ENCODE measurements at regions not wholly inside any gene's neighbourhood (a gene's known extent, or its start where the extent isn't known, plus 50 kb on each side); places are given as distances from the start of the nearest gene placed in this dataset.
"Not testable (repeated sequence)": the region's sequence is repeated elsewhere in the genome, so short reads cannot be mapped to it uniquely, and the experiment has no call there.

DNA sequence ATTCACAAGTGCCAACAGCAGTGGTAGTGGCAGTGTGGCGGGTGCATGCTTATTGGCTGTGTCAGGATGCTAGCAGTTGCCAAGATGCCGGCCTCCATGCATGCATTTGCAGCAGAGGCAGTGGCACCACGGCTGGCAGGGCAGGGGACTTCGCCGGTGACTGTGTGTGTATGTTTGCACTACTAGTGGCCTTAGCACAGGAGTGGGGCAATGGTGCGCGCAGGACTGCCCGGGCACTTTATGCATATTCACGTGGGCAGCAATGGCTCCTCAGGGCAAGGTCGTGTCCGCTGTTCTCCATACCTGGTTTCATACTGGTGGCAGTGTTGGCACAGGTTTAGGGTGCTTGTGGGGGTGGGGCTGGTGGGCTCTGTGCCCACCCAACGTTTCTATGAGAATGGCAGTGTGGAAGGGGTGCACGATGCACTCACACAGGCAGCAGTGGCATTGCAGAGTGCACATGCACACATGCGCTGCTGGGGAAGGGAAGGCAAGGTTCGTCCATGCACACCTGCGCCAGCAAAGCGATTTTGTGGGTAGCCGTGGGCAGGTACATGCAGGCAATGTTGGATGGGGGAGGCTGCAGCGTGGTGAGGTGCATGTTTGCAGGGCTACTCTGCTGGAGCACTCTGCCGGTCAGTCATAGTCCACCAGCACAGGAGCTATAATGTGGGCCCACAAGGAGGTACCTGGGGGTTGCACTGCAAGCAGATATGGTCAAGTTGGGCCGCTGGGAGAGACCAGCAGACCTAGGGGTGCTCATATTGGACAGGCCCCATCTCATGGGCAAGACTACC, 338.9 kb upstream of the TECRL start:
- no peak overlapping the region for H3K4me3 ChIP-seq
- H3K27ac ChIP-seq, result no peak overlapping the region
- no peaks in the 10 kb centered on the region for H3K9me3 ChIP-seq (replicated peaks)
- no peaks in the 10 kb centered on the region for H3K4me1 ChIP-seq (replicated peaks)
- no peaks in the 10 kb centered on the region for H3K27me3 ChIP-seq (replicated peaks)
- no peaks in the 10 kb centered on the region for H3K36me3 ChIP-seq
- DNase-seq (ENCODE audit: low read depth in 1 of 2, low spot score in 2 of 2), result no peak

DNA sequence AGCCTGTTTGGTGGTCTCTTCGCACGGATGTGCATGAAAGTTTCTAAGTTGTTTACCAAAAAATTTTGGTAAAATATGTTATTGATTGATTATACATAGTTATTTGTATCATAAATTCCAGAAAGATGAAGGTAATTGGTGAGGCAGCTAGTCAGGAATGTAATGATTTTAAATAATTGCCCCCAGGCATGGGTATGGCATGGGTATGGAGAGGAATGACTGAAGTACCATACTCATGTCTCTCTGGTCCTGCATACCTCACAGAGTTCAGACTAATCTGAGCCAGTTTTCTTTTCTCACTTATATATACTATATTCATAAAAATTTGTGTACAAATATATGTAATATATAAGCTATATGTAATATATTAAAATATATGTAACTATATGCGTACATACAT, 329.0 kb upstream of the TECRL start:
- H3K4me3 ChIP-seq, result no peak overlapping the region
- no peaks in the 10 kb centered on the region for H3K27me3 ChIP-seq (replicated peaks)
- no peaks in the 10 kb centered on the region for H3K36me3 ChIP-seq
- H3K27ac ChIP-seq, result no peak overlapping the region
- no peak for DNase-seq (ENCODE audit: low read depth in 1 of 2, low spot score in 2 of 2)
- H3K4me1 ChIP-seq (replicated peaks), result no peaks in the 10 kb centered on the region
- no peaks in the 10 kb centered on the region for H3K9me3 ChIP-seq (replicated peaks)

DNA sequence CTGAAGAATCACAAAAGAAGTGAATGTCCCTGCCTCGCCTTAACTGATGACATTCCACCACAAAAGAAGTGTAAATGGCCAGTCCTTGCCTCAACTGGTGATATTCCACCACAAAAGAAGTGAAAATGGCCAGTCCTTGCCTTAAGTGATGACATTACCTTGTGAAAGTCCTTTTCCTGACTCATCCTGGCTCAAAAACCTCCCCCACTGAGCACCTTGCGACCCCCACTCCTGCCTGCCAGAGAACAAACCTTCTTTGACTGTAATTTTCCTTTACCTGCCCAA, 328.5 kb upstream of the TECRL start:
- H3K4me3 ChIP-seq; H3K4me1 ChIP-seq (replicated peaks); H3K27me3 ChIP-seq (replicated peaks); DNase-seq (ENCODE audit: low read depth in 1 of 2, low spot score in 2 of 2); H3K9me3 ChIP-seq (replicated peaks); H3K27ac ChIP-seq; H3K36me3 ChIP-seq: not testable (repeated sequence)

DNA sequence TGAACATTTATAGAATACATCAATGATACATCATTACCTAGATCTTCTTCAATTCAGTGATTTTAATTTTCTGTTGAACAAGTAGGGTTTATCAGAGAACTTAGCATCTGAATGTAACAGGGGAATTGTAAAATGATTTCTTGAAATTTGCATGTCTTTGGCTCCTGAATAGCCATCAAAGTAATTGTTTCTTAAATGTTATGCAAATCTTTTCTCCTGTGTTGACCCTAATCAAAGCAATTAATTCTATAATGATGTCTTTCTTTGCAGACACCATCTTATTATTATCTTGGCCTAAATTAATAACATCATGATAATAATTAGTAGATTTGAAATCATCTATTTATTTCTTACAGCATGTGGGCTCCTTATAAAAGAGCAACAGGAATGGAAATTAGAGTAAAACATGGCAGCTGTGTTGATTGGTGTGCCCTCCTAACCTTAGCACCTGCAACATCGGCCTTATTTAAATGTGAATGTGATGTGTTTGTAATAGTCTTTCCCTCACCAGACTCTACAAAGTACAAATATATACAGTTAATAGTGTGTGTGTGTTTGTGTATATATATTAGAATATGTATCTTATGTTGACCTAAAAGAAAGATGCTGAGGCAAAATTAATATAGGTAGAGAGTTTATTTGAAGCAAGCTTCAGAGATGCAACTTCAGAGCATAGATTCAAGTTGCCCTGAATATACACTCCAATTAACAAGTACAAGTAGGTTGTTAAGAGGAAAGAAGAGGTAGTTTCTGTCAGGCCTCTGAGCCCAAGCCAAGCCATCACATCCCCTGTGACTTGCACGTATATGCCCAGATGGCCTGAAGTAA, 328.0 kb upstream of the TECRL start:
- Histone ChIP-seq H3K36me3 (no peaks in the 10 kb centered on the region), H3K4me3 (no peak overlapping the region), H3K4me1 (replicated peaks) (no peaks in the 10 kb centered on the region), H3K27me3 (replicated peaks) (no peaks in the 10 kb centered on the region), H3K27ac (no peak overlapping the region), H3K9me3 (replicated peaks) (no peaks in the 10 kb centered on the region)
- no peak for DNase-seq (ENCODE audit: low read depth in 1 of 2, low spot score in 2 of 2)

DNA sequence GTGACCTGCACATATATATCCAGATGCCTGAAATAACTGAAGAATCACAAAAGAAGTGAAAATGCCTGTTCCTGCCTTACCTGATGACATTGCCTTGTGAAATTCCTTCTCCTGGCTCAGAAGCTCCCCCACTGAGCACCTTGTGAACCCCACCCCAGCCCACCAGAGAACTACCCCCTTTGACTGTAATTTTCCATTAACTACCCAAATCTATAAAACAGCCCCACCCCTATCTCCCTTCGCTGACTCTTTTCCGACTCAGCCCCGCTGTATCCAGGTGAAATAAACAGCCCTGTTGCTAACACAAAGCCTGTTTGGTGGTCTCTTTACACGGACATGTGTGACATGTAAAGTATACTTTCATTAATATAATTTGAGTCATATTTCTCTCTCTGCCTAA, 320.3 kb upstream of the TECRL start:
- Histone ChIP-seq H3K4me3 (no peak overlapping the region), H3K27me3 (replicated peaks) (no peaks in the 10 kb centered on the region), H3K4me1 (replicated peaks) (no peaks in the 10 kb centered on the region), H3K27ac (no peak overlapping the region), H3K9me3 (replicated peaks) (no peaks in the 10 kb centered on the region), H3K36me3 (no peaks in the 10 kb centered on the region)
- DNase-seq (ENCODE audit: low read depth in 1 of 2, low spot score in 2 of 2), result no peak

DNA sequence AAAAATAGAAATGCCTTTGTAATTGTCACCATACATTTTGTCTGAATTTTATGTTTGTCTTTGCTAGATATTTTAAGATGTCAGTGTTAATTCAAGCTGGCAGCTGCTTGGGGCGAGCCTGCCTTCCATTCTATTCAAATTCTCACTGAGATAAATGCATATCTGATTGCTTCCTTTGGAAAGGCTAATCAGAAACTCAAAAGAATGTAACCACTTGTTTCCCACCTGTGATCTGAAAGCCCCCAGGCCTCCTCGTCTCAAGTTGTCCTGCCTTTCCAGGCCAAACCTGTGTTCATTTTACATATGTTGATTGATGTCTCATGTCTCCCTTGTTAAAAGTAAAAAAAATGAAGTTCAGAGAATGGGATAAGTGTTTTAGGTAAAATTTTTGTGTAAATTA, 318.7 kb upstream of the TECRL start:
- no peak for DNase-seq (ENCODE audit: low read depth in 1 of 2, low spot score in 2 of 2)

DNA sequence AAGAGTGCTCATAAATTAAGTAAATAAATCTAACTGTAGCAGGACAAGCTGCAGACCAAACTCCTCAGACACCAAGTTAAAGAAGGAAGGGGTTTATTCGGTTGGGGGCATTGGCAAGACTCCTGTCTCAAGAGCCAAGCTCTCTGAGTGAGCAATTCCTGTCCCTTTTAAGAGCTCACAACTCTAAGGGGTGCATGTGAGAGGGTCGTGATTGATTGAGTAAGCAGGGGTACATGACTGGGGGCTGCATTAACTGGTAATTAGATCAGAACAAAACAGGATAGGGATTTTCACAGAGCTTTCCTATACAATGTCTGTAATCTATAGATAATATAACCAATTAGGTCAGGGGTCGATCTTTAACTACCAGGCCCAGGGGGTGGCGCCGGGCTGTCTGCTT, 318.1 kb upstream of the TECRL start:
- not testable (repeated sequence) for H3K4me3 ChIP-seq; H3K27me3 ChIP-seq (replicated peaks); H3K36me3 ChIP-seq; DNase-seq (ENCODE audit: low read depth in 1 of 2, low spot score in 2 of 2); H3K4me1 ChIP-seq (replicated peaks); H3K27ac ChIP-seq; H3K9me3 ChIP-seq (replicated peaks)

More for the DNA sequence above, 318.7 kb upstream of the TECRL start:
- Histone ChIP-seq H3K4me3 (no peak overlapping the region), H3K4me1 (replicated peaks) (no peaks in the 10 kb centered on the region), H3K27ac (no peak overlapping the region), H3K9me3 (replicated peaks) (no peaks in the 10 kb centered on the region), H3K27me3 (replicated peaks) (no peaks in the 10 kb centered on the region), H3K36me3 (no peaks in the 10 kb centered on the region)

DNA sequence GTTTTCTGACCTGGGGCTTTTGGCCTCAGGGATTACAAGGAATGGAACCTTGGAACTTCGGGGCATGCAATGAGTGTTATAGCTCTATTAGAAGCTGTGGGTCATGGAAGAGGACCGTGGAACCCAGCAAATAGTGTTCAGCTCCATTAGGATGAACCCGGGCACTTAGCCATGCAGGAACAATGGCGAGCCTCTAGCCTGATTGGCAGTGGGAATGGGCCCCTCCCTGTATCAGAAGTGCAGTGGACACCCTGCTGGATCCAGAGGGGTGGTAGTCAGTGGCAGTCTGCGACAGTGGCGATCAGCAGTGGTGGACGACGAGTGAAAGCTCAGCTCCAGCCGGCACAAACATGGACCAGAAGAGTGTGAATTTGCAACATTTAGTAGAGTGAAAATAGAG, 315.4 kb upstream of the TECRL start:
- H3K36me3 ChIP-seq, result no peaks in the 10 kb centered on the region
- DNase-seq (ENCODE audit: low read depth in 1 of 2, low spot score in 2 of 2), result no peak
- H3K4me3 ChIP-seq, result no peak overlapping the region
- H3K27me3 ChIP-seq (replicated peaks), result no peaks in the 10 kb centered on the region
- no peaks in the 10 kb centered on the region for H3K4me1 ChIP-seq (replicated peaks)
- no peaks in the 10 kb centered on the region for H3K9me3 ChIP-seq (replicated peaks)
- no peak overlapping the region for H3K27ac ChIP-seq

DNA sequence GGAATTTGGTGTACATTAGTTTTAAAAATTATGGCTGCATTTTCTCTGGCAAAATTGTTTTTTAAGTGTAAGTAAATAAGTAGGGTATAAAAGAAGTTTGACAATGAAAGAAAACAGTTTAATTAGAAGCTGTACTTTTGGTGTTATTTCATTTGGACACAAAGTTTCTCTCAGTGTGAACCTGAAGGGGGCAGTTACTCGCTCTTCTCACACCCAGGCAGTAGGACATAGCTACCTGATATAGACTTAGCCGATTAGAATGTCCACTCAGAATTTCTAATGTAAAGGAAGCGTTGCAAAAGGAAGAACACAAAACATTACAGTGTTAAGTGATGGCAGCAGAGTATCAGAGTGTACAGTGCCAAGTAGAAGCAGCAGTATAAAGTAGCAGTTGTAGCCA, 311.9 kb upstream of the TECRL start:
- Histone ChIP-seq H3K9me3 (replicated peaks) (no peaks in the 10 kb centered on the region), H3K4me3 (no peak overlapping the region), H3K27me3 (replicated peaks) (no peaks in the 10 kb centered on the region), H3K4me1 (replicated peaks) (no peaks in the 10 kb centered on the region), H3K36me3 (no peaks in the 10 kb centered on the region), H3K27ac (no peak overlapping the region)
- no peak for DNase-seq (ENCODE audit: low read depth in 1 of 2, low spot score in 2 of 2)

DNA sequence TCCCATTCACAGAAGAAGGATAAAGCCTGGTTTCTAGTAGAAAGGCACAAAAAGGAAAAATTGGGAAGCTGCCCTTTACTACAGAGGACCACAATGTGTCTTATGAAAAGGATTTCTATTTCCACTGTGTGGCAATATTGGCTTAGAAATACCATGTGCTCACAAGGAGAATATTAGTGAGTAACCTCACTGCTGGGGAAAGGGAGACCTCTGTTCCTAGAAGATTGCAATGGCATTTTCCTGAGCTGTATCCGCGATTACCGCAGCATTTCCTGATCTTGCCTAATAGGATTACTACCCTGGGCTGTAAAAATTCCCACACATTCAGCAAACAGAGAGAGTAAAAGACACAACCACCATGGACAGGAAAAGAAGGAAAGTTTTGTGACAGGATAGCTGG, 308.8 kb upstream of the TECRL start:
- no peak for DNase-seq (ENCODE audit: low read depth in 1 of 2, low spot score in 2 of 2)
- no peaks in the 10 kb centered on the region for H3K36me3 ChIP-seq
- no peak overlapping the region for H3K27ac ChIP-seq
- no peaks in the 10 kb centered on the region for H3K9me3 ChIP-seq (replicated peaks)
- no peaks in the 10 kb centered on the region for H3K4me1 ChIP-seq (replicated peaks)
- no peak overlapping the region for H3K4me3 ChIP-seq
- H3K27me3 ChIP-seq (replicated peaks), result no peaks in the 10 kb centered on the region

DNA sequence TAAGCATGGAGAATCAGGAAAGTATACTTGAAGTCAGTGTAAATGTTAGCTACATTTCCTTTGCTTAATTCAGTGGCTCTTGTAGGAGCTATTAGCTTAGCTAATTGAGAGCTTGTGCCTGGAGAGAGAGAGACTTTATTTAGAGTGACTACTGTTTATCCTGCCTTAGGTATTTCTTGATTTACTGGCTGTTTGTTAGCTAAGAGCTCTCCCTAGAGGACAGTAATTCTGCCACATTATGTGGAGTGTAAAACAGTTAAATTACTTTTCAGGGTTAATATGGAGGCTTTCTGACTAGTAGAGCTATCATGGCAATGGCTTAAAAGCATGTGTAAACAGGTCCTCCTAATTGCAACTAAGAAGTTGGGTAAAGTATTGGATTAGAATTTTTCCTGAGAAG, 306.5 kb upstream of the TECRL start:
- Histone ChIP-seq H3K4me3 (no peak overlapping the region), H3K27ac (no peak overlapping the region), H3K4me1 (replicated peaks) (no peaks in the 10 kb centered on the region), H3K27me3 (replicated peaks) (no peaks in the 10 kb centered on the region), H3K36me3 (no peaks in the 10 kb centered on the region), H3K9me3 (replicated peaks) (no peaks in the 10 kb centered on the region)
- DNase-seq (ENCODE audit: low read depth in 1 of 2, low spot score in 2 of 2), result no peak

DNA sequence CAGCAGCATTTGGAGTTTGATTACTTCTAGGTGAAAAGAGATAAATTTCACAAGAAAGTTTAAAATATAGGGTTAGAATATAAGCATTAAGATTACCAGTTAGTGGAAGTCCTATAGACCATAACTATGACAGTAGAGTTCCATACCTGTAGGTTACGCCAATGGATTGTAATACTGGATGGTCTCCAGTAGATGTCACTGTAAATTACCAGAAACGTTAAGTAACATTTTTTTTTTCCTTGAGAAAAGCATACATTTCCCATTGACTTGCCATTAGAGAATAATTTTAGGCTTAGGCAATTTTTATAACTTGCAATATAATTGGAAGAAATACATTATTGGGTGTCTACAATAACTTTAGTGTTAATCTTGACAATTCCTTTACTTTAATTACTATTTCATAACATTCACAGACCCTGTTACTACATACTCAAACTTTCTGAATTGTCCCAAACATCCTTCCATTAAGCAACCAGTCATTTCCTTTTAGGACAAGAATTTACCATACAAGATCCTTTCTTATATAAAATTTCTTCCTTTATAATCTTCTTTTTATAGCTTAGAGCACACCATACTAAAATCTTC, 304.1 kb upstream of the TECRL start:
- no peak overlapping the region for H3K4me3 ChIP-seq
- H3K27me3 ChIP-seq (replicated peaks), result no peaks in the 10 kb centered on the region
- no peaks in the 10 kb centered on the region for H3K36me3 ChIP-seq
- H3K27ac ChIP-seq, result no peak overlapping the region
- peak in 1 of 2 experiments; percentile 3 for DNase-seq (ENCODE audit: low read depth in 1 of 2, low spot score in 2 of 2)
- no peaks in the 10 kb centered on the region for H3K4me1 ChIP-seq (replicated peaks)
- no peaks in the 10 kb centered on the region for H3K9me3 ChIP-seq (replicated peaks)

DNA sequence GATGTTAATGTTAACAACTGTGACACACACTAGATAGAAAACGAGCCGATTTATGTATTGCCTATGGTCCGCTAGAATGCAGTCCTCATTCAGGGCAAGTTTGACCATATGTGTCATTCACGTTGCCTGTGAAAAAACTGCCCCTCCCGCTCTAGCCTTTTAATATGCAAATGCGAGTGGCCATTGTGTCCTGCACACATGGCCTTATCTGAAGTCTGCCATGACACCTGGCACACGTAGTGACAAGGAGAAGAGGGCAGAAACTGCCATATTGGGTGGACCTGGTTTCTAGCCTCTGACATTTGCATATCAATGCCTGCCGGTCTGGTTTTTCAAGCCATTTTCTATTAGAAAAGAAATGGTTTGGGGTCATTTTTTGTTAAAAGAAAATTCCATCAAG, 303.3 kb upstream of the TECRL start:
- H3K36me3 ChIP-seq, result no peaks in the 10 kb centered on the region
- no peaks in the 10 kb centered on the region for H3K27me3 ChIP-seq (replicated peaks)
- no peaks in the 10 kb centered on the region for H3K4me1 ChIP-seq (replicated peaks)
- H3K9me3 ChIP-seq (replicated peaks), result no peaks in the 10 kb centered on the region
- no peak for DNase-seq (ENCODE audit: low read depth in 1 of 2, low spot score in 2 of 2)
- no peak overlapping the region for H3K4me3 ChIP-seq
- H3K27ac ChIP-seq, result no peak overlapping the region

DNA sequence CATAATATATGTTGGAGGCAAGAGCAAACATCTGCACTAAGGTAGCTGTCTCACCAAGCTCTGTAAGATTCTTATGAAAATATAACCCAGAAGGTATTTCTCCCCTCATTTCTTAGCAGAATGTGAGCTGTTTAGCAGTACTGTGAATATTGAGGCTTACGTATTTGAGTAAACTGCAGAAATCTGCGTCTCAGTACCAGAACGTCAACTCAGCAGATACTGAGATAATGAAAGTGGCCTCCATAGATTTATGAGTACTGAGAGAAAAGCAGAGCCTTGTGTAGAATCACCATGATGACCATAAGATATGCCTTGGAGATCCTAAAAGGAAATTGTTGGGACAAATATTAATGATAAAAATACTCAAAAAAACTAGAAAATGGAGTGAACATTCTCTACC, 296.7 kb upstream of the TECRL start:
- Histone ChIP-seq H3K36me3 (no peaks in the 10 kb centered on the region), H3K9me3 (replicated peaks) (no peaks in the 10 kb centered on the region), H3K27ac (no peak overlapping the region), H3K27me3 (replicated peaks) (no peaks in the 10 kb centered on the region), H3K4me3 (no peak overlapping the region), H3K4me1 (replicated peaks) (no peaks in the 10 kb centered on the region)
- no peak for DNase-seq (ENCODE audit: low read depth in 1 of 2, low spot score in 2 of 2)
